B cell (primary cell): ENCODE measurements at regions not wholly inside any gene's neighbourhood (a gene's known extent, or its start where the extent isn't known, plus 50 kb on each side); places are given as distances from the start of the nearest gene placed in this dataset.

Experiments used
- ATAC-seq: fragments of 200-7000 bp; cut with Tn5 transposase; one replicate; pipeline ENCODE4 v1.10.0; 2021; ENCODE audit warnings: low read depth, mild to moderate bottlenecking, moderate number of reproducible peaks, moderate library complexity
- CTCF ChIA-PET: fragments of 350-600 bp; sonication (Branson Sonifier 250); formaldehyde crosslinking; loops from one replicate; lab custom pipeline; 2021; ENCODE audit warnings: antibody characterized with exemption, inconsistent platforms; lab: Charles Lee
- POLR2A ChIA-PET: fragments of 350-600 bp; sonication (Branson Sonifier 250); formaldehyde crosslinking; loops from one replicate; lab custom pipeline; 2021; ENCODE audit warnings: antibody characterized with exemption; lab: Charles Lee
- DNase-seq: peaks from one replicate; pipeline ENCODE4 v3.0.0; 2013
- H2AFZ ChIP-seq: 2 replicates; pipeline ENCODE4 v1.6.1; 2012; ENCODE audit warnings: mild to moderate bottlenecking, low read depth, low read length; ENCODE audit not compliant: insufficient read depth, poor library complexity, severe bottlenecking
- H3K27ac ChIP-seq, 2 donors: 1 replicate in 1 of 2; 2 replicates in 1 of 2; pipeline ENCODE4 v1.5.1; 2012 to 2013; ENCODE audit warnings: low read length in 2 of 2, mild to moderate bottlenecking in 2 of 2, moderate library complexity in 1 of 2
- H3K27me3 ChIP-seq, 4 experiments: fragments of 200-600 bp in 1 of 4; sonication (generic) in 1 of 4; replicated peaks in 1 of 4; 1 replicate in 2 of 4; 2 replicates in 2 of 4; pipeline versions ENCODE4 v1.6.1 to v1.7.0; 2013 to 2016; ENCODE audit warnings: low read length in 3 of 4, mild to moderate bottlenecking in 2 of 4, mixed read lengths in 1 of 4, moderate library complexity in 1 of 4; ENCODE audit not compliant: insufficient read depth in 4 of 4, control insufficient read depth in 3 of 4; ENCODE audit errors: control extremely low read depth in 1 of 4
- H3K36me3 ChIP-seq, 2 experiments: replicated peaks in 1 of 2; 1 replicate in 1 of 2; 2 replicates in 1 of 2; pipeline versions ENCODE4 v1.6.1 to v1.7.1; 2013; ENCODE audit warnings: low read length in 1 of 2; ENCODE audit not compliant: insufficient read depth in 2 of 2, control insufficient read depth in 1 of 2; ENCODE audit errors: control extremely low read depth in 1 of 2, extremely low read depth in 1 of 2
- H3K4me1 ChIP-seq, 2 donors: fragments of 200-600 bp in 1 of 2; sonication (generic) in 1 of 2; 1 replicate in 1 of 2; 2 replicates in 1 of 2; pipeline versions ENCODE4 v1.5.1 to v1.6.1; 2013 to 2017; ENCODE audit warnings: low read length in 2 of 2; ENCODE audit not compliant: control insufficient read depth in 2 of 2, insufficient read depth in 2 of 2
- H3K4me2 ChIP-seq: replicated peaks from 2 replicates; pipeline ENCODE3; 2012; ENCODE audit warnings: mild to moderate bottlenecking, low read depth, low read length; ENCODE audit not compliant: poor library complexity, severe bottlenecking
- H3K4me3 ChIP-seq, 5 experiments: fragments of 200-600 bp in 1 of 5; sonication (generic) in 1 of 5; 1 replicate in 3 of 5; 2 replicates in 2 of 5; pipeline versions ENCODE4 v1.5.1 to v1.7.0; 2011 to 2016; ENCODE audit warnings: low read length in 4 of 5, mild to moderate bottlenecking in 4 of 5, low read depth in 2 of 5, control low read depth in 1 of 5, moderate library complexity in 1 of 5; ENCODE audit not compliant: insufficient read depth in 1 of 5; ENCODE audit errors: control extremely low read depth in 1 of 5, extremely low read depth in 1 of 5
- H3K79me2 ChIP-seq: fragments of 200-600 bp; sonication (generic); one replicate; pipeline ENCODE4 v1.6.0; 2016; ENCODE audit warnings: low read length; ENCODE audit not compliant: control insufficient read depth, insufficient read depth
- H3K9ac ChIP-seq: fragments of 200-600 bp; sonication (generic); 2 replicates; pipeline ENCODE4 v1.6.1; 2017; ENCODE audit warnings: mild to moderate bottlenecking, low read length, moderate library complexity
- H3K9me3 ChIP-seq, 3 donors: one replicate each; pipeline versions ENCODE4 v1.6.1 to v1.7.1; 2013; ENCODE audit warnings: low read length in 2 of 3; ENCODE audit not compliant: control insufficient read depth in 2 of 3, insufficient read depth in 1 of 3; ENCODE audit errors: control extremely low read depth in 1 of 3
- H4K20me1 ChIP-seq: 2 replicates; pipeline ENCODE4 v1.6.0; 2012; ENCODE audit warnings: mild to moderate bottlenecking, low read length; ENCODE audit not compliant: insufficient read depth, control insufficient read depth, poor library complexity, severe bottlenecking
- H3K27ac Mint-ChIP-seq: one replicate; pipeline ENCODE4 v1.8.0; 2021; ENCODE audit warnings: mixed read lengths
- H3K27me3 Mint-ChIP-seq: one replicate; pipeline ENCODE4 v1.8.0; 2021; ENCODE audit warnings: mixed read lengths
- H3K4me1 Mint-ChIP-seq: one replicate; pipeline ENCODE4 v1.8.0; 2021; ENCODE audit warnings: mixed read lengths
- H3K4me3 Mint-ChIP-seq: one replicate; pipeline ENCODE4 v1.8.0; 2021; ENCODE audit warnings: mixed read lengths
- H3K9me3 Mint-ChIP-seq: one replicate; pipeline ENCODE4 v1.8.0; 2022; ENCODE audit warnings: mixed read lengths; ENCODE audit not compliant: insufficient read depth
- EZH2 ChIP-seq: IDR thresholded peaks from 2 replicates; pipeline ENCODE4 v1.6.1; 2012; ENCODE audit warnings: borderline replicate concordance, low read depth, mild to moderate bottlenecking, moderate library complexity, low read length; ENCODE audit not compliant: insufficient read depth, poor library complexity, severe bottlenecking
- WGBS: methylation state at CpG from one replicate; pipeline ENCODE4 v1.1.5; 2013; ENCODE audit warnings: missing lambda C conversion rate; ENCODE audit not compliant: insufficient coverage; 5-methylcytosine and 5-hydroxymethylcytosine counted together
- intact Hi-C: fragments of 100-400 bp; cut with micrococcal nuclease; formaldehyde crosslinking; loops from one replicate; pipeline ENCODE4 v1.10.0; 2022
- TF ChIP-seq, protein P1 (sequence below): fragments of 200-600 bp; IDR thresholded peaks from one replicate; pipeline ENCODE4 v1.8.0; 2022; ENCODE audit warnings: antibody characterized with exemption, mild to moderate bottlenecking

DNA sequence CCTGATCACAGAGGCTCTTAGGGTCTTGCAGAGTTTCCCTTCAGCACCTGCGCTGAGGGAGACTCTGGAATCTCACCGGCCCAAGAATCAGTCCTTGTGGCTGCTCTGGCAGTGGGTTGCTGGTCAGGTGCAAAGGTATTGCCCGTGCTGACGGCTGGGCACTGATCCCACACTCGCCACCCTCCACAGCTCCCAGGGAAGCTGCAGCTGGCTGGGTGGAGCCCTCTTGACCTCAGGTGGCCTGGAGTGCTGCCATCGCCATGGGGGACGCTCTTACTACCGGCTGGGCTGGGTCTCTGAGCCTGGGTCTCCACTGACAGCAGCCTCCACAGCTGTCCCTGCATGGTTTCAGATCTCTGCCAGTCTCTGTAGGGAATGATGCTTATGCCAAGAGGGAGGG is 52.6 kb upstream of the EPHB3 start:
- Histone ChIP-seq H3K27me3 (peaks cover 0 to 25% (median 14%) of the 10 kb centered on the region in 4 experiments), H2AFZ (no peak overlapping the region), H3K9ac (no peak overlapping the region), H4K20me1 (no peaks in the 10 kb centered on the region), H3K27ac (no peak overlapping the region), H3K9me3 (peaks cover 0 to 6% (median 0%) of the 10 kb centered on the region in 3 donors), H3K4me3 (no peak overlapping the region), H3K36me3 (no peaks in the 10 kb centered on the region), H3K4me2 (no peak overlapping the region), H3K79me2 (no peaks in the 10 kb centered on the region), H3K4me1 (peaks cover 8 to 9% of the 10 kb centered on the region in 2 donors)
- H3K27ac Mint-ChIP-seq: no peak overlapping the region
- no peaks in the 10 kb centered on the region for H3K9me3 Mint-ChIP-seq
- DNase-seq: no peak
- H3K4me3 Mint-ChIP-seq: no peak overlapping the region
- ChIA-PET CTCF (interaction anchor here (0.6 kb wide), 1 partner anchor 58 kb away, joined by 4 read pairs; no protein-coding TSS in a partner anchor), POLR2A (no interaction called here)
- H3K27me3 Mint-ChIP-seq: peaks cover 68% of the 10 kb centered on the region
- no peak for TF ChIP-seq EZH2
- TF ChIP-seq, protein P1, sequence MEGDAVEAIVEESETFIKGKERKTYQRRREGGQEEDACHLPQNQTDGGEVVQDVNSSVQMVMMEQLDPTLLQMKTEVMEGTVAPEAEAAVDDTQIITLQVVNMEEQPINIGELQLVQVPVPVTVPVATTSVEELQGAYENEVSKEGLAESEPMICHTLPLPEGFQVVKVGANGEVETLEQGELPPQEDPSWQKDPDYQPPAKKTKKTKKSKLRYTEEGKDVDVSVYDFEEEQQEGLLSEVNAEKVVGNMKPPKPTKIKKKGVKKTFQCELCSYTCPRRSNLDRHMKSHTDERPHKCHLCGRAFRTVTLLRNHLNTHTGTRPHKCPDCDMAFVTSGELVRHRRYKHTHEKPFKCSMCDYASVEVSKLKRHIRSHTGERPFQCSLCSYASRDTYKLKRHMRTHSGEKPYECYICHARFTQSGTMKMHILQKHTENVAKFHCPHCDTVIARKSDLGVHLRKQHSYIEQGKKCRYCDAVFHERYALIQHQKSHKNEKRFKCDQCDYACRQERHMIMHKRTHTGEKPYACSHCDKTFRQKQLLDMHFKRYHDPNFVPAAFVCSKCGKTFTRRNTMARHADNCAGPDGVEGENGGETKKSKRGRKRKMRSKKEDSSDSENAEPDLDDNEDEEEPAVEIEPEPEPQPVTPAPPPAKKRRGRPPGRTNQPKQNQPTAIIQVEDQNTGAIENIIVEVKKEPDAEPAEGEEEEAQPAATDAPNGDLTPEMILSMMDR: no peak
- intact Hi-C loops: no loop called here
- no peak for ATAC-seq
- 94% methylated on average over 8 of the region's 8 CpGs for WGBS
- peaks cover 10% of the 10 kb centered on the region for H3K4me1 Mint-ChIP-seq

DNA sequence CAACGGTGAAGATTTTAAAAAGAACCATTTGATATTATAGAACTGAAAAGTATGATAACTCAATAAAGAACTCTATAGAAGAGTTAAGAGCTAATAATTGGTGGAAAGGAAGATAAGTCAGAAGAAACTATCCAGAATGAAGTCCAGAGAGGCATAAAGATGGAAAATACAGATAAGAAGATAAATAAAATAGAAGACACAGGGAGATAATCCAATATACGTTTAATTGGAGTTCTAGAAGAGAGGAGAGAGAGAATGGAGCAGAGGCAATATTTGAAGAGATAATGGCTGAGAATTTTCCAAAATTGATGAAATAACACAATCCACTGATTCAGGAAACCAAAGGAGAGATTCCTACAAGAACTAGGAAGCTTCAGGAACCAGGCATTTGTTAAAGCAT is 49.8 kb upstream of the EPHB3 start:
- Histone ChIP-seq H3K27me3 (peaks cover 0 to 33% (median 24%) of the 10 kb centered on the region in 4 experiments), H3K4me1 (peaks cover 11 to 14% of the 10 kb centered on the region in 2 donors), H3K9me3 (peaks cover 0 to 6% (median 0%) of the 10 kb centered on the region in 3 donors), H3K9ac (no peak overlapping the region), H3K36me3 (no peaks in the 10 kb centered on the region), H2AFZ (no peak overlapping the region), H3K27ac (no peak overlapping the region), H3K79me2 (no peaks in the 10 kb centered on the region), H4K20me1 (no peaks in the 10 kb centered on the region), H3K4me2 (no peak overlapping the region), H3K4me3 (no peak overlapping the region)
- Mint-ChIP-seq H3K4me1 (peaks cover 14% of the 10 kb centered on the region), H3K27me3 (peaks cover 70% of the 10 kb centered on the region), H3K27ac (no peak overlapping the region), H3K9me3 (no peaks in the 10 kb centered on the region), H3K4me3 (no peak overlapping the region)
- no peak for DNase-seq
- WGBS: no CpG with 5 or more reads among the region's 2 CpGs
- TF ChIP-seq, protein P1: no peak
- no peak for TF ChIP-seq EZH2
- intact Hi-C loops: no loop called here
- no peak for ATAC-seq
- ChIA-PET POLR2A (no interaction called here), CTCF (interaction anchor here (0.8 to 7.8 kb wide), 9 partner anchors 14 to 177 kb away, joined by 3 to 107 read pairs (median 6); no protein-coding TSS in a partner anchor)
